ENCODE measurements at regions not wholly inside any gene's neighbourhood (a gene's known extent, or its start where the extent isn't known, plus 50 kb on each side); places are given as distances from the start of the nearest gene placed in this dataset.

DNA sequence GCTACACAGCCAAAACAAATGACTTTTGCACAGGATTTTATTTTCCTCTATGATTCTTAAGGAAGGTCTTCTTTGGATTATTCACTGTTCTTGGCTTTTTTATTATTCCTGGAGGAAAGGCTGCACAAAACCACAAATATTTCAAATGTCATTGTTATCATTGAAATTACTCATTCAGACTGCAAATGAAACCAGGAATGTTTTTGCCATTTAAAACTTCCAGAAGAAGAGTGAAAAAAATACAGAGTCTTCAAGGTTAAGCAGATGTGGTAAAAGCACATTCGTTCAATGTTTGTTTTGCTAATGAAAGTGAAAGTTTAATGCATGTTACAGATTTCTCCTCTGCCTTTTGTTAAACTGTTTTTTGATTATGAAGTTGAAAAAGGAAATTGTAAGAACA is 238.2 kb downstream of the TLE4 start:
- no peak for TF ChIP-seq EP300 (IDR thresholded peaks at IDR 0.05)
- no peak for TF ChIP-seq POLR2A (IDR thresholded peaks at IDR 0.05)
